DND-41 (cell line): ENCODE measurements at regions not wholly inside any gene's neighbourhood (a gene's known extent, or its start where the extent isn't known, plus 50 kb on each side); places are given as distances from the start of the nearest gene placed in this dataset.

Experiments
- CTCF ChIP-seq: IDR thresholded peaks from 2 replicates; pipeline ENCODE4 v1.5.1; 2012; ENCODE audit warnings: borderline replicate concordance, low read length, moderate library complexity, mild to moderate bottlenecking; ENCODE audit not compliant: poor library complexity, severe bottlenecking; ENCODE audit errors: extremely low read depth
- EZH2 ChIP-seq: IDR thresholded peaks from 3 replicates; pipeline ENCODE4 v1.6.1; 2012; ENCODE audit warnings: borderline replicate concordance, low read depth, mild to moderate bottlenecking, moderate library complexity, low read length, inconsistent platforms; ENCODE audit not compliant: severe bottlenecking

GRCh38 chr2:8263901-8264300 lies 418.0 kb upstream of the ID2 start:
- TF ChIP-seq CTCF: no peak
- no peak for TF ChIP-seq EZH2
